H1 (cell line): ENCODE measurements at regions not wholly inside any gene's neighbourhood (a gene's known extent, or its start where the extent isn't known, plus 50 kb on each side); places are given as distances from the start of the nearest gene placed in this dataset.

Source experiments
- CTCF ChIA-PET: fragments of 300-600 bp; sonication (Branson Sonifier 250); formaldehyde crosslinking; loops from one replicate; lab custom pipeline; 2021; ENCODE audit not compliant: partially characterized antibody; lab: Charles Lee
- POLR2A ChIA-PET: fragments of 300-600 bp; sonication (Branson Sonifier 250); formaldehyde crosslinking; loops from one replicate; lab custom pipeline; 2021; ENCODE audit warnings: inconsistent platforms; ENCODE audit not compliant: partially characterized antibody; lab: Charles Lee
- DNase-seq, 2 experiments: peaks; one replicate each; pipeline versions ENCODE4 v3.0.0 to v3.0.0-alpha.2; 2010 to 2022; ENCODE audit warnings: low spot score in 2 of 2, low read depth in 1 of 2, mixed read lengths in 1 of 2
- FAIRE-seq: peaks from 2 replicates; lab custom pipeline; 2011; peaks lifted over from hg19 to GRCh38; lab: Jason Lieb, UNC
- H2AFZ ChIP-seq: 2 replicates; pipeline ENCODE4 v1.8.1; 2012; ENCODE audit warnings: low read length, inconsistent platforms
- H2AK5ac ChIP-seq: 2 replicates; pipeline ENCODE4 v1.6.1; 2013; ENCODE audit warnings: low read depth, low read length
- H2BK120ac ChIP-seq: replicated peaks from 2 replicates; pipeline ENCODE3; 2013; ENCODE audit warnings: low read depth, low read length, inconsistent platforms
- H2BK12ac ChIP-seq: 2 replicates; pipeline ENCODE4 v1.6.1; 2013; ENCODE audit warnings: low read depth, low read length
- H2BK15ac ChIP-seq: 2 replicates; pipeline ENCODE4 v1.6.1; 2013; ENCODE audit warnings: low read length
- H2BK20ac ChIP-seq: 2 replicates; pipeline ENCODE4 v1.6.1; 2013; ENCODE audit warnings: low read length
- H2BK5ac ChIP-seq: 2 replicates; pipeline ENCODE4 v1.6.1; 2013; ENCODE audit warnings: low read depth, low read length
- H3K14ac ChIP-seq: 2 replicates; pipeline ENCODE4 v1.6.1; 2013; ENCODE audit warnings: inconsistent platforms; ENCODE audit not compliant: insufficient read length
- H3K18ac ChIP-seq: 2 replicates; pipeline ENCODE4 v1.6.1; 2013; ENCODE audit warnings: low read length; ENCODE audit errors: extremely low read depth
- H3K23ac ChIP-seq: 2 replicates; pipeline ENCODE4 v1.6.1; 2013; ENCODE audit warnings: inconsistent platforms; ENCODE audit not compliant: insufficient read length
- H3K23me2 ChIP-seq: 2 replicates; pipeline ENCODE4 v1.6.1; 2013; ENCODE audit warnings: low read depth, low read length
- H3K27ac ChIP-seq: 2 replicates; pipeline ENCODE4 v1.6.1; 2011; ENCODE audit warnings: low read depth, low read length, inconsistent platforms
- H3K27me3 ChIP-seq, 4 experiments: replicated peaks in 1 of 4; 1 replicate in 1 of 4; 2 replicates in 3 of 4; pipeline versions ENCODE4 v1.6.1 to v1.8.1; 2011 to 2013; ENCODE audit warnings: low read length in 3 of 4, mild to moderate bottlenecking in 3 of 4, inconsistent platforms in 2 of 4, mixed read lengths in 2 of 4, moderate library complexity in 1 of 4; ENCODE audit not compliant: control insufficient read depth in 3 of 4, insufficient read depth in 3 of 4; ENCODE audit errors: extremely low read depth in 1 of 4
- H3K36me3 ChIP-seq, 4 experiments: 2 replicates each; pipeline versions ENCODE4 v1.6.1 to v1.8.1; 2011 to 2013; ENCODE audit warnings: mild to moderate bottlenecking in 4 of 4, low read length in 3 of 4, moderate library complexity in 2 of 4, control low read depth in 1 of 4, inconsistent platforms in 1 of 4; ENCODE audit not compliant: insufficient read depth in 4 of 4, control insufficient read depth in 2 of 4
- H3K4ac ChIP-seq: replicated peaks from 2 replicates; pipeline ENCODE3; 2013; ENCODE audit warnings: low read length, low read depth, mixed read lengths, inconsistent platforms; ENCODE audit not compliant: insufficient read length
- H3K4me1 ChIP-seq, 4 experiments: replicated peaks in 1 of 4; 1 replicate in 1 of 4; 2 replicates in 3 of 4; pipeline versions ENCODE4 v1.6.1 to v1.8.1; 2011 to 2013; ENCODE audit warnings: low read length in 3 of 4, inconsistent platforms in 2 of 4, mixed read lengths in 1 of 4; ENCODE audit not compliant: insufficient read depth in 4 of 4, control insufficient read depth in 3 of 4
- H3K4me2 ChIP-seq, 2 experiments: 2 replicates each; pipeline versions ENCODE4 v1.6.1 to v1.8.1; 2011 to 2013; ENCODE audit warnings: low read depth in 2 of 2, low read length in 2 of 2, control low read depth in 1 of 2, inconsistent platforms in 1 of 2, mild to moderate bottlenecking in 1 of 2; ENCODE audit not compliant: insufficient read depth in 1 of 2
- H3K4me3 ChIP-seq, 4 experiments: fragments of 200-600, 300-600 bp in 1 of 4; sonication (generic), shearing (Covaris generic), sonication (Bioruptor Twin) in 1 of 4; 2 replicates each; pipeline versions ENCODE4 v1.5.1 to v1.8.1; 2011 to 2016; ENCODE audit warnings: low read length in 4 of 4, low read depth in 3 of 4, control low read depth in 2 of 4, inconsistent platforms in 2 of 4, mild to moderate bottlenecking in 2 of 4, mixed read lengths in 1 of 4, moderate library complexity in 1 of 4; ENCODE audit not compliant: insufficient read depth in 2 of 4; ENCODE audit errors: extremely low read depth in 1 of 4
- H3K56ac ChIP-seq: replicated peaks from 2 replicates; pipeline ENCODE3; 2013; ENCODE audit warnings: low read depth, mild to moderate bottlenecking, mixed read lengths, low read length, inconsistent platforms; ENCODE audit not compliant: insufficient read length
- H3K79me1 ChIP-seq: 2 replicates; pipeline ENCODE4 v1.6.1; 2013; ENCODE audit warnings: low read depth, low read length, control low read depth
- H3K79me2 ChIP-seq, 2 experiments: 2 replicates each; pipeline versions ENCODE4 v1.6.1 to v1.8.1; 2012 to 2013; ENCODE audit warnings: low read length in 2 of 2, mild to moderate bottlenecking in 2 of 2, inconsistent platforms in 1 of 2; ENCODE audit not compliant: insufficient read depth in 2 of 2, control insufficient read depth in 1 of 2
- H3K9ac ChIP-seq, 4 experiments: replicated peaks in 1 of 4; 1 replicate in 1 of 4; 2 replicates in 3 of 4; pipeline versions ENCODE4 v1.6.1 to v1.8.1; 2011 to 2013; ENCODE audit warnings: low read depth in 3 of 4, low read length in 3 of 4, control low read depth in 2 of 4, mild to moderate bottlenecking in 2 of 4, moderate library complexity in 2 of 4, inconsistent platforms in 1 of 4; ENCODE audit errors: extremely low read depth in 1 of 4
- H3K9me3 ChIP-seq, 2 experiments: 2 replicates each; pipeline versions ENCODE4 v1.6.1 to v1.8.1; 2012 to 2013; ENCODE audit warnings: mild to moderate bottlenecking in 2 of 2, moderate library complexity in 2 of 2, control low read depth in 1 of 2, inconsistent platforms in 1 of 2, low read depth in 1 of 2, low read length in 1 of 2, mixed read lengths in 1 of 2; ENCODE audit not compliant: insufficient read depth in 2 of 2
- H4K20me1 ChIP-seq, 2 experiments: replicated peaks in 1 of 2; 2 replicates each; pipeline versions ENCODE3 to v1.8.1; 2011 to 2013; ENCODE audit warnings: inconsistent platforms in 2 of 2, low read length in 2 of 2, mild to moderate bottlenecking in 1 of 2; ENCODE audit not compliant: insufficient read depth in 2 of 2, control insufficient read depth in 1 of 2
- H4K5ac ChIP-seq: 2 replicates; pipeline ENCODE4 v1.6.1; 2013; ENCODE audit warnings: low read length, low read depth, mixed read lengths, inconsistent platforms; ENCODE audit not compliant: insufficient read length
- H4K8ac ChIP-seq: 2 replicates; pipeline ENCODE4 v1.8.0; 2013; ENCODE audit warnings: mild to moderate bottlenecking, moderate library complexity, low read length, inconsistent platforms; ENCODE audit not compliant: insufficient read depth; ENCODE audit errors: extremely low read depth
- H4K91ac ChIP-seq: replicated peaks from 2 replicates; pipeline ENCODE3; 2013; ENCODE audit warnings: low read length, mixed read lengths, inconsistent platforms; ENCODE audit not compliant: insufficient read length
- BRCA1 ChIP-seq: IDR thresholded peaks from 2 replicates; pipeline ENCODE4 v1.6.1; 2012; ENCODE audit warnings: low read depth, low read length, improper control_type of control experiment
- EGR1 ChIP-seq: IDR thresholded peaks from 2 replicates; pipeline ENCODE4 v1.6.1; 2011; ENCODE audit warnings: low read depth, low read length, borderline replicate concordance
- EP300 ChIP-seq, 2 experiments: IDR thresholded peaks; 1 replicate in 1 of 2; 2 replicates in 1 of 2; pipeline ENCODE4 v1.6.1; 2011 to 2012; ENCODE audit warnings: low read depth in 2 of 2, low read length in 2 of 2, mild to moderate bottlenecking in 2 of 2, borderline replicate concordance in 1 of 2, inconsistent platforms in 1 of 2, moderate library complexity in 1 of 2
- EZH2 ChIP-seq: fragments of 200-600 bp; sonication (generic); IDR thresholded peaks from 2 replicates; pipeline ENCODE4 v1.7.1; 2012; ENCODE audit warnings: low read depth, mild to moderate bottlenecking, moderate library complexity, low read length, inconsistent platforms; ENCODE audit not compliant: severe bottlenecking
- HDAC6 ChIP-seq: IDR thresholded peaks from one replicate; pipeline ENCODE4 v1.7.1; 2012; ENCODE audit warnings: low read depth, mild to moderate bottlenecking, inconsistent platforms, low read length, moderate library complexity
- KDM1A ChIP-seq: fragments of 200-600, 300-600 bp; sonication (generic); IDR thresholded peaks from 2 replicates; pipeline ENCODE4 v1.7.1; 2016; ENCODE audit warnings: mild to moderate bottlenecking, low read length, borderline replicate concordance
- POLR2A ChIP-seq, 2 experiments: IDR thresholded peaks; 1 replicate in 1 of 2; 2 replicates in 1 of 2; pipeline ENCODE4 v1.6.1; 2011; ENCODE audit warnings: low read depth in 2 of 2, low read length in 2 of 2, mild to moderate bottlenecking in 2 of 2; ENCODE audit errors: control extremely low read depth in 1 of 2
- RAD21 ChIP-seq, 2 experiments: IDR thresholded peaks in 1 of 2; conservative IDR thresholded peaks in 1 of 2; 2 replicates each; pipeline ENCODE4 v1.6.1; 2011; ENCODE audit warnings: low read depth in 2 of 2, low read length in 2 of 2, improper control_type of control experiment in 1 of 2, inconsistent platforms in 1 of 2, mild to moderate bottlenecking in 1 of 2, moderate library complexity in 1 of 2
- SP2 ChIP-seq: IDR thresholded peaks from 2 replicates; pipeline ENCODE4 v1.6.1; 2012; ENCODE audit warnings: mild to moderate bottlenecking, low read length, inconsistent platforms
- SUZ12 ChIP-seq: fragments of 200-600 bp; sonication (generic); IDR thresholded peaks from 2 replicates; pipeline ENCODE4 v1.6.1; 2012; ENCODE audit warnings: mild to moderate bottlenecking, inconsistent platforms, low read length, moderate library complexity, mixed read lengths
- TAF7 ChIP-seq: optimal IDR thresholded peaks from 2 replicates; pipeline ENCODE3; 2011; ENCODE audit warnings: low read depth, mild to moderate bottlenecking, inconsistent platforms, low read length, moderate library complexity, borderline replicate concordance
- TEAD4 ChIP-seq: IDR thresholded peaks from 2 replicates; pipeline ENCODE4 v1.6.1; 2012; ENCODE audit warnings: low read depth, low read length, inconsistent platforms, mixed read lengths
- WGBS, 2 experiments: shearing (Covaris generic) in 1 of 2; methylation state at CpG; one replicate each; pipeline versions ENCODE4 v1.1.6 to v1.1.7; 2013 to 2015; ENCODE audit warnings: low lambda C conversion rate in 2 of 2, mixed read lengths in 2 of 2, inconsistent platforms in 1 of 2, low coverage in 1 of 2, missing lambda C conversion rate in 1 of 2; ENCODE audit not compliant: insufficient replicate concordance in 2 of 2, insufficient coverage in 1 of 2, insufficient read length in 1 of 2; ENCODE audit errors: extremely low coverage in 1 of 2, missing lambda C conversion rate in 1 of 2; 5-methylcytosine and 5-hydroxymethylcytosine counted together
- TF ChIP-seq, protein P1 (sequence below): IDR thresholded peaks from 2 replicates; pipeline ENCODE4 v1.6.1; 2012; ENCODE audit warnings: inconsistent platforms
- TF ChIP-seq, protein P2 (sequence below): IDR thresholded peaks from 2 replicates; pipeline ENCODE4 v1.6.1; 2011; ENCODE audit warnings: low read length, improper control_type of control experiment

DNA sequence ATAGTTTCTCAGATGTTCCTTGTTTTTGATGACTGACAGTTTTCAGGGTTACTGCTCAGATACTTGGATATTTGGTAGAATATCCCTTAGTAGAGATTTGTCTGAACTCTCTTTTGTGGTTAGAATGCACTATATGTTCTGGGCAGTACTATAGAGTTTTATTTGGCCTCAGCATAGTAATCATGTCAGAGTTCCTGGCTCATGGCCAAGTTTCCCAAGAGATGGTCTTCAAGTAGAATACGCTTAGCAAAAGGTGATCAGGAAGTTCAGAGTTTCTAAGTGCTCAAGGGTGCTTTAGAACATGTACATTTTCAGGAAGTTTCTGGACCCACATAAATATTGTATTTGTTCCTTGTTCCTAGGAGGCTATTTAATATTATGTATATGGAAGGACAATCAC is 1209.7 kb upstream of the GJE1 start:
- Histone ChIP-seq H4K5ac (no peak overlapping the region), H3K14ac (no peak overlapping the region), H3K27ac (no peak overlapping the region), H3K18ac (no peak overlapping the region), H3K4me3 (no peak overlapping the region), H4K91ac (no peak overlapping the region), H4K8ac (no peak overlapping the region), H2BK15ac (no peak overlapping the region), H3K4me2 (no peak overlapping the region), H3K36me3 (no peaks in the 10 kb centered on the region), H2AK5ac (no peak overlapping the region), H3K23me2 (no peaks in the 10 kb centered on the region), H2BK20ac (no peak overlapping the region), H3K4me1 (no peaks in the 10 kb centered on the region), H3K4ac (no peak overlapping the region), H3K79me1 (no peaks in the 10 kb centered on the region), H3K23ac (no peak overlapping the region), H3K27me3 (no peaks in the 10 kb centered on the region), H4K20me1 (no peaks in the 10 kb centered on the region), H2BK5ac (no peak overlapping the region), H3K9ac (no peak overlapping the region), H2BK12ac (no peak overlapping the region), H3K56ac (no peak overlapping the region), H2BK120ac (no peak overlapping the region), H3K79me2 (no peaks in the 10 kb centered on the region), H2AFZ (no peak overlapping the region), H3K9me3 (no peaks in the 10 kb centered on the region)
- FAIRE-seq (no peak), DNase-seq (no peak)
- 100% methylated on average over 1 of the region's 1 CpG; no CpG with 5 or more reads in 1 of the 2 experiments for WGBS, 2 experiments
- CTCF ChIA-PET: no interaction called here
- POLR2A ChIA-PET: no interaction called here
- TF ChIP-seq, protein P1, sequence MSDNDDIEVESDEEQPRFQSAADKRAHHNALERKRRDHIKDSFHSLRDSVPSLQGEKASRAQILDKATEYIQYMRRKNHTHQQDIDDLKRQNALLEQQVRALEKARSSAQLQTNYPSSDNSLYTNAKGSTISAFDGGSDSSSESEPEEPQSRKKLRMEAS: no peak
- no peak for TF ChIP-seq BRCA1
- no peak for TF ChIP-seq TAF7
- TF ChIP-seq, protein P2, sequence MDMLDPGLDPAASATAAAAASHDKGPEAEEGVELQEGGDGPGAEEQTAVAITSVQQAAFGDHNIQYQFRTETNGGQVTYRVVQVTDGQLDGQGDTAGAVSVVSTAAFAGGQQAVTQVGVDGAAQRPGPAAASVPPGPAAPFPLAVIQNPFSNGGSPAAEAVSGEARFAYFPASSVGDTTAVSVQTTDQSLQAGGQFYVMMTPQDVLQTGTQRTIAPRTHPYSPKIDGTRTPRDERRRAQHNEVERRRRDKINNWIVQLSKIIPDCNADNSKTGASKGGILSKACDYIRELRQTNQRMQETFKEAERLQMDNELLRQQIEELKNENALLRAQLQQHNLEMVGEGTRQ: no peak
- no peak for TF ChIP-seq EZH2
- no peak for TF ChIP-seq KDM1A
- no peak for TF ChIP-seq SP2
- no peak for TF ChIP-seq EGR1
- TF ChIP-seq HDAC6: no peak
- no peak for TF ChIP-seq RAD21 (IDR thresholded peaks at IDR 0.05 in 1 of 2, conservative IDR thresholded peaks at IDR 0.05 in 1 of 2; ENCODE audit: low read depth in 2 of 2, low read length in 2 of 2)
- TF ChIP-seq EP300 (IDR thresholded peaks at IDR 0.05; ENCODE audit: borderline replicate concordance in 1 of 2, low read depth in 2 of 2, low read length in 2 of 2): no peak
- no peak for TF ChIP-seq POLR2A (IDR thresholded peaks at IDR 0.05; ENCODE audit: control extremely low read depth in 1 of 2, low read depth in 2 of 2, low read length in 2 of 2)
- no peak for TF ChIP-seq TEAD4
- TF ChIP-seq SUZ12: no peak
